Suprapubic skin (tissue), 4 donors: ENCODE measurements at regions not wholly inside any gene's neighbourhood (a gene's known extent, or its start where the extent isn't known, plus 50 kb on each side); places are given as distances from the start of the nearest gene placed in this dataset.

ENCODE experiments used
- DNase-seq, 2 donors: peaks; one replicate each; pipeline ENCODE4 v3.0.0-alpha.2; 2019; ENCODE audit warnings: low spot score in 2 of 2
- H3K27ac ChIP-seq: fragments of 200-600 bp; sonication (generic); one replicate; pipeline ENCODE4 v1.5.1; 2019
- H3K27me3 ChIP-seq: fragments of 200-600 bp; sonication (generic); one replicate; pipeline ENCODE4 v1.5.1; 2019
- H3K36me3 ChIP-seq: fragments of 200-600 bp; sonication (generic); one replicate; pipeline ENCODE4 v1.5.1; 2019
- H3K4me1 ChIP-seq: fragments of 200-600 bp; sonication (generic); one replicate; pipeline ENCODE4 v1.5.1; 2019
- H3K4me3 ChIP-seq: fragments of 200-600 bp; sonication (generic); one replicate; pipeline ENCODE4 v1.5.1; 2019; ENCODE audit warnings: mild to moderate bottlenecking
- H3K9me3 ChIP-seq: fragments of 200-600 bp; sonication (generic); one replicate; pipeline ENCODE4 v1.5.1; 2019
- CTCF ChIP-seq, 2 donors: fragments of 200-600 bp in 1 of 2; fragments of 450-650 bp in 1 of 2; sonication (generic) in 1 of 2; IDR thresholded peaks; one replicate each; pipeline ENCODE4 v1.5.1; 2016 to 2019; ENCODE audit warnings: antibody characterized with exemption in 2 of 2, mild to moderate bottlenecking in 1 of 2, moderate library complexity in 1 of 2
- EP300 ChIP-seq: sonication (generic); formaldehyde crosslinking; IDR thresholded peaks from one replicate; pipeline ENCODE4 v1.6.1; 2017; ENCODE audit warnings: antibody characterized with exemption
- POLR2A ChIP-seq, 2 donors: fragments of 450-650 bp; IDR thresholded peaks; one replicate each; pipeline ENCODE4 v1.6.1; 2017; ENCODE audit warnings: antibody characterized with exemption in 2 of 2, mild to moderate bottlenecking in 2 of 2, moderate library complexity in 2 of 2
- POLR2AphosphoS5 ChIP-seq, 3 donors: sonication (generic); formaldehyde crosslinking; IDR thresholded peaks; one replicate each; pipeline ENCODE4 v1.6.1; 2017; ENCODE audit warnings: antibody characterized with exemption in 3 of 3
- WGBS: methylation state at CpG from one replicate; pipeline ENCODE4 v1.1.5; 2018; 5-methylcytosine and 5-hydroxymethylcytosine counted together

- no peak for TF ChIP-seq CTCF (IDR thresholded peaks at IDR 0.05)
- no peak for TF ChIP-seq POLR2A (IDR thresholded peaks at IDR 0.05)
- TF ChIP-seq EP300: no peak
- TF ChIP-seq POLR2AphosphoS5 (IDR thresholded peaks at IDR 0.05): no peak
- 50% methylated on average over 3 of the region's 3 CpGs for WGBS
- Histone ChIP-seq H3K36me3 (no peaks in the 10 kb centered on the region), H3K9me3 (no peaks in the 10 kb centered on the region), H3K27ac (no peak overlapping the region), H3K4me1 (no peaks in the 10 kb centered on the region), H3K4me3 (no peak overlapping the region), H3K27me3 (no peaks in the 10 kb centered on the region)
- DNase-seq: no peak
Measured at GRCh38 chr9:118281772-118282171, 577.6 kb downstream of the TLR4 start.

- no peaks in the 10 kb centered on the region for H3K4me1 ChIP-seq
- no peak overlapping the region for H3K4me3 ChIP-seq
- TF ChIP-seq EP300: no peak
- no peak for TF ChIP-seq CTCF (IDR thresholded peaks at IDR 0.05)
- no peak for TF ChIP-seq POLR2AphosphoS5 (IDR thresholded peaks at IDR 0.05)
- no peak for TF ChIP-seq POLR2A (IDR thresholded peaks at IDR 0.05)
Measured at GRCh38 chr9:118283488-118283887, 579.3 kb downstream of the TLR4 start.

GRCh38 chr9:118290116-118290515, 585.9 kb downstream of the TLR4 start:
- no peaks in the 10 kb centered on the region for H3K4me1 ChIP-seq
- no peaks in the 10 kb centered on the region for H3K36me3 ChIP-seq
- no peaks in the 10 kb centered on the region for H3K9me3 ChIP-seq
- no peak for DNase-seq
- TF ChIP-seq EP300 (no peak), CTCF (IDR thresholded peaks at IDR 0.05) (no peak), POLR2AphosphoS5 (IDR thresholded peaks at IDR 0.05) (no peak), POLR2A (IDR thresholded peaks at IDR 0.05) (no peak)
- H3K27me3 ChIP-seq: no peaks in the 10 kb centered on the region
- H3K27ac ChIP-seq: no peak overlapping the region
- 67% methylated on average over 3 of the region's 3 CpGs for WGBS
- H3K4me3 ChIP-seq: no peak overlapping the region

More at GRCh38 chr9:118283488-118283887, 579.3 kb downstream of the TLR4 start:
- no peaks in the 10 kb centered on the region for H3K36me3 ChIP-seq
- no peaks in the 10 kb centered on the region for H3K27me3 ChIP-seq
- H3K27ac ChIP-seq: no peak overlapping the region
- DNase-seq: no peak
- H3K9me3 ChIP-seq: no peaks in the 10 kb centered on the region

GRCh38 chr9:118295413-118295812, 591.2 kb downstream of the TLR4 start:
- Histone ChIP-seq H3K9me3 (no peaks in the 10 kb centered on the region), H3K4me3 (no peak overlapping the region), H3K27ac (no peak overlapping the region), H3K4me1 (no peaks in the 10 kb centered on the region), H3K36me3 (no peaks in the 10 kb centered on the region), H3K27me3 (no peaks in the 10 kb centered on the region)
- DNase-seq: no peak
- TF ChIP-seq POLR2A (IDR thresholded peaks at IDR 0.05): no peak
- no peak for TF ChIP-seq EP300
- no peak for TF ChIP-seq CTCF (IDR thresholded peaks at IDR 0.05)
- no peak for TF ChIP-seq POLR2AphosphoS5 (IDR thresholded peaks at IDR 0.05)
- WGBS: 41% methylated on average over 4 of the region's 4 CpGs

GRCh38 chr9:118302721-118303120, 598.5 kb downstream of the TLR4 start:
- WGBS: 83% methylated on average over 2 of the region's 2 CpGs
- no peak for DNase-seq
- no peak overlapping the region for H3K4me3 ChIP-seq
- no peaks in the 10 kb centered on the region for H3K4me1 ChIP-seq
- no peak for TF ChIP-seq EP300
- TF ChIP-seq POLR2A (IDR thresholded peaks at IDR 0.05): no peak
- TF ChIP-seq POLR2AphosphoS5 (IDR thresholded peaks at IDR 0.05): no peak
- no peak for TF ChIP-seq CTCF (IDR thresholded peaks at IDR 0.05)
- H3K36me3 ChIP-seq: no peaks in the 10 kb centered on the region
- H3K27me3 ChIP-seq: no peaks in the 10 kb centered on the region
- H3K9me3 ChIP-seq: no peaks in the 10 kb centered on the region
- H3K27ac ChIP-seq: no peak overlapping the region
